CD4-positive, CD25-positive, alpha-beta regulatory T cell (primary cell): ENCODE measurements at regions not wholly inside any gene's neighbourhood (a gene's known extent, or its start where the extent isn't known, plus 50 kb on each side); places are given as distances from the start of the nearest gene placed in this dataset.
A peak's percentile ranks its signal among the peaks of the same experiment; 100 is the strongest.
"Not testable (repeated sequence)": the region's sequence is repeated elsewhere in the genome, so short reads cannot be mapped to it uniquely, and the experiment has no call there.

Source experiments
- ATAC-seq, 2 donors: fragments of 150-1000 bp; cut with Tn5 transposase; one replicate each; pipeline ENCODE4 v1.10.0; 2021; ENCODE audit warnings: low read depth in 2 of 2, moderate number of reproducible peaks in 2 of 2, moderate library complexity in 1 of 2
- DNase-seq, 3 donors: peaks; one replicate each; pipeline versions ENCODE4 v3.0.0 to v3.0.0-alpha.2; 2012 to 2022; ENCODE audit warnings: mixed read lengths in 1 of 3
- H3K27ac ChIP-seq: one replicate; pipeline ENCODE4 v1.7.0; 2013; ENCODE audit warnings: mild to moderate bottlenecking, low read length; ENCODE audit not compliant: insufficient read depth, poor library complexity, severe bottlenecking
- H3K27me3 ChIP-seq: one replicate; pipeline ENCODE4 v1.7.0; 2013; ENCODE audit warnings: low read length; ENCODE audit not compliant: control insufficient read depth, insufficient read depth
- H3K36me3 ChIP-seq: one replicate; pipeline ENCODE4 v1.7.0; 2013; ENCODE audit warnings: mild to moderate bottlenecking, low read length, moderate library complexity; ENCODE audit not compliant: control insufficient read depth, insufficient read depth
- H3K4me1 ChIP-seq: 2 replicates; pipeline ENCODE4 v1.7.0; 2013; ENCODE audit warnings: mild to moderate bottlenecking, low read length; ENCODE audit not compliant: insufficient read depth, control insufficient read depth, poor library complexity, severe bottlenecking
- H3K4me3 ChIP-seq: one replicate; pipeline ENCODE4 v1.7.0; 2013; ENCODE audit warnings: low read depth, mild to moderate bottlenecking, low read length, moderate library complexity
- H3K9me3 ChIP-seq, 2 experiments: 1 replicate in 1 of 2; 2 replicates in 1 of 2; pipeline ENCODE4 v1.7.0; 2013; ENCODE audit warnings: low read length in 2 of 2, mild to moderate bottlenecking in 1 of 2, moderate library complexity in 1 of 2; ENCODE audit not compliant: control insufficient read depth in 2 of 2
- H3K27ac Mint-ChIP-seq, 3 donors: one replicate each; pipeline ENCODE4 v1.8.0; 2020 to 2022; ENCODE audit warnings: mild to moderate bottlenecking in 3 of 3, mixed read lengths in 3 of 3, moderate library complexity in 2 of 3
- H3K27me3 Mint-ChIP-seq: one replicate; pipeline ENCODE4 v1.8.0; 2022; ENCODE audit warnings: mild to moderate bottlenecking, mixed read lengths
- H3K36me3 Mint-ChIP-seq: one replicate; pipeline ENCODE4 v1.8.0; 2020; ENCODE audit warnings: mixed read lengths
- H3K4me1 Mint-ChIP-seq, 4 donors: one replicate each; pipeline ENCODE4 v1.8.0; 2020 to 2022; ENCODE audit warnings: mixed read lengths in 4 of 4, mild to moderate bottlenecking in 1 of 4
- H3K4me3 Mint-ChIP-seq, 4 donors: one replicate each; pipeline ENCODE4 v1.8.0; 2020 to 2022; ENCODE audit warnings: mild to moderate bottlenecking in 4 of 4, mixed read lengths in 4 of 4, moderate library complexity in 3 of 4
- H3K9me3 Mint-ChIP-seq, 7 donors: one replicate each; pipeline ENCODE4 v1.8.0; 2020 to 2022; ENCODE audit warnings: mixed read lengths in 7 of 7, mild to moderate bottlenecking in 3 of 7, moderate library complexity in 2 of 7

GRCh38 chr3:73179601-73180000, 118.1 kb downstream of the EBLN2 start:
- no peak overlapping the region for H3K4me3 Mint-ChIP-seq
- H3K9me3 Mint-ChIP-seq = peaks cover 0 to 4% (median 0%) of the 10 kb centered on the region in 7 donors
- H3K4me1 Mint-ChIP-seq = no peaks in the 10 kb centered on the region
- no peaks in the 10 kb centered on the region for H3K9me3 ChIP-seq
- no peaks in the 10 kb centered on the region for H3K27me3 ChIP-seq
- no peak for ATAC-seq
- H3K36me3 ChIP-seq = no peaks in the 10 kb centered on the region
- H3K27ac Mint-ChIP-seq = peak overlapping the region in 1 of 3 donors; percentile 79
- DNase-seq = no peak
- H3K36me3 Mint-ChIP-seq = no peaks in the 10 kb centered on the region
- no peaks in the 10 kb centered on the region for H3K4me1 ChIP-seq
- H3K4me3 ChIP-seq = no peak overlapping the region
- no peak overlapping the region for H3K27ac ChIP-seq
- H3K27me3 Mint-ChIP-seq = no peaks in the 10 kb centered on the region

GRCh38 chr3:73186741-73187140, 125.3 kb downstream of the EBLN2 start:
- Mint-ChIP-seq H3K36me3 (no peaks in the 10 kb centered on the region), H3K4me1 (no peaks in the 10 kb centered on the region), H3K27ac (no peak overlapping the region), H3K27me3 (peaks cover 13% of the 10 kb centered on the region), H3K9me3 (peaks cover 0 to 2% (median 0%) of the 10 kb centered on the region in 7 donors), H3K4me3 (no peak overlapping the region)
- DNase-seq (no peak), ATAC-seq (no peak)
- Histone ChIP-seq H3K9me3 (no peaks in the 10 kb centered on the region), H3K36me3 (no peaks in the 10 kb centered on the region), H3K27me3 (no peaks in the 10 kb centered on the region), H3K4me1 (no peaks in the 10 kb centered on the region), H3K27ac (no peak overlapping the region), H3K4me3 (no peak overlapping the region)

- Histone ChIP-seq H3K4me1 (no peaks in the 10 kb centered on the region), H3K36me3 (no peaks in the 10 kb centered on the region), H3K9me3 (no peaks in the 10 kb centered on the region), H3K4me3 (no peak overlapping the region), H3K27ac (no peak overlapping the region), H3K27me3 (no peaks in the 10 kb centered on the region)
- H3K4me1 Mint-ChIP-seq = no peaks in the 10 kb centered on the region
- H3K9me3 Mint-ChIP-seq = peaks cover 0 to 2% (median 0%) of the 10 kb centered on the region in 7 donors
- no peaks in the 10 kb centered on the region for H3K36me3 Mint-ChIP-seq
- H3K27me3 Mint-ChIP-seq = peaks cover 13% of the 10 kb centered on the region
- H3K27ac Mint-ChIP-seq = no peak overlapping the region
- H3K4me3 Mint-ChIP-seq = no peak overlapping the region
- DNase-seq (no peak), ATAC-seq (no peak)
Measured at GRCh38 chr3:73187328-73187727, 125.9 kb downstream of the EBLN2 start.

- H3K4me3 ChIP-seq = no peak overlapping the region
Measured at GRCh38 chr3:73188707-73189106, 127.2 kb downstream of the EBLN2 start.

GRCh38 chr3:73192036-73192738, 130.7 kb downstream of the EBLN2 start:
- Mint-ChIP-seq H3K4me3 (no peak overlapping the region), H3K9me3 (peaks cover 0 to 7% (median 0%) of the 10 kb centered on the region in 7 donors), H3K27me3 (peaks cover 11% of the 10 kb centered on the region), H3K27ac (no peak overlapping the region), H3K36me3 (no peaks in the 10 kb centered on the region), H3K4me1 (no peaks in the 10 kb centered on the region)
- DNase-seq = no peak
- no peak overlapping the region for H3K4me3 ChIP-seq
- H3K27me3 ChIP-seq = no peaks in the 10 kb centered on the region
- no peaks in the 10 kb centered on the region for H3K36me3 ChIP-seq
- no peak for ATAC-seq
- no peak overlapping the region for H3K27ac ChIP-seq
- no peaks in the 10 kb centered on the region for H3K4me1 ChIP-seq
- no peaks in the 10 kb centered on the region for H3K9me3 ChIP-seq

More at GRCh38 chr3:73188707-73189106, 127.2 kb downstream of the EBLN2 start:
- H3K27me3 Mint-ChIP-seq = peaks cover 13% of the 10 kb centered on the region
- Histone ChIP-seq H3K9me3 (no peaks in the 10 kb centered on the region), H3K27ac (no peak overlapping the region), H3K27me3 (no peaks in the 10 kb centered on the region), H3K4me1 (no peaks in the 10 kb centered on the region), H3K36me3 (no peaks in the 10 kb centered on the region)
- peaks cover 0 to 3% (median 0%) of the 10 kb centered on the region in 7 donors for H3K9me3 Mint-ChIP-seq
- no peak overlapping the region for H3K4me3 Mint-ChIP-seq
- H3K4me1 Mint-ChIP-seq = no peaks in the 10 kb centered on the region
- H3K27ac Mint-ChIP-seq = no peak overlapping the region
- ATAC-seq (no peak), DNase-seq (no peak)
- no peaks in the 10 kb centered on the region for H3K36me3 Mint-ChIP-seq

GRCh38 chr3:73193943-73194342, 132.5 kb downstream of the EBLN2 start:
- H3K9me3 Mint-ChIP-seq, H3K36me3 Mint-ChIP-seq, H3K27ac Mint-ChIP-seq, H3K9me3 ChIP-seq, H3K27me3 ChIP-seq, H3K4me1 ChIP-seq, H3K27ac ChIP-seq, ATAC-seq, H3K4me3 ChIP-seq, H3K4me1 Mint-ChIP-seq, DNase-seq, H3K36me3 ChIP-seq, H3K27me3 Mint-ChIP-seq, H3K4me3 Mint-ChIP-seq: not testable (repeated sequence)

GRCh38 chr3:73197187-73197586, 135.7 kb downstream of the EBLN2 start:
- DNase-seq (no peak), ATAC-seq (no peak)
- Histone ChIP-seq H3K9me3 (no peaks in the 10 kb centered on the region), H3K27ac (no peak overlapping the region), H3K36me3 (no peaks in the 10 kb centered on the region), H3K4me1 (no peaks in the 10 kb centered on the region), H3K27me3 (no peaks in the 10 kb centered on the region), H3K4me3 (no peak overlapping the region)
- Mint-ChIP-seq H3K9me3 (peaks cover 0 to 7% (median 1%) of the 10 kb centered on the region in 7 donors), H3K4me3 (no peak overlapping the region), H3K27me3 (peaks cover 4% of the 10 kb centered on the region), H3K36me3 (no peaks in the 10 kb centered on the region), H3K4me1 (no peaks in the 10 kb centered on the region), H3K27ac (no peak overlapping the region)

GRCh38 chr3:73203101-73203500, 141.6 kb downstream of the EBLN2 start:
- no peaks in the 10 kb centered on the region for H3K4me1 ChIP-seq
- peaks cover 2% of the 10 kb centered on the region for H3K27me3 ChIP-seq
- H3K4me1 Mint-ChIP-seq = no peaks in the 10 kb centered on the region
- no peak overlapping the region for H3K27ac Mint-ChIP-seq
- peaks cover 6% of the 10 kb centered on the region for H3K27me3 Mint-ChIP-seq
- DNase-seq (no peak), ATAC-seq (no peak)
- no peaks in the 10 kb centered on the region for H3K36me3 ChIP-seq
- H3K4me3 ChIP-seq = no peak overlapping the region
- H3K36me3 Mint-ChIP-seq = no peaks in the 10 kb centered on the region
- no peaks in the 10 kb centered on the region for H3K9me3 ChIP-seq
- no peaks in the 10 kb centered on the region for H3K9me3 Mint-ChIP-seq
- no peak overlapping the region for H3K4me3 Mint-ChIP-seq
- H3K27ac ChIP-seq = no peak overlapping the region
